SK-N-SH treated with all-trans-retinoic acid at 6 μM for 48 hours (cell line): ENCODE measurements at regions not wholly inside any gene's neighbourhood (a gene's known extent, or its start where the extent isn't known, plus 50 kb on each side); places are given as distances from the start of the nearest gene placed in this dataset.

Experiments used
- ARNTL ChIP-seq: fragments of 450-650 bp; formaldehyde crosslinking; IDR thresholded peaks from 2 replicates; pipeline ENCODE4 v1.5.0; 2020; ENCODE audit warnings: low read depth, mild to moderate bottlenecking, moderate library complexity, borderline replicate concordance
- CSRNP3 ChIP-seq: fragments of 250-450 bp; sonication (Bioruptor Pico); IDR thresholded peaks from 2 replicates; pipeline ENCODE4 v1.5.1; 2021; ENCODE audit warnings: mild to moderate bottlenecking, moderate library complexity
- SNAI2 ChIP-seq: fragments of 250-450 bp; sonication (Bioruptor Pico); IDR thresholded peaks from 2 replicates; pipeline ENCODE4 v1.5.0; 2020; ENCODE audit warnings: mild to moderate bottlenecking, moderate library complexity
- ZNF70 ChIP-seq: fragments of 450-650 bp; formaldehyde crosslinking; IDR thresholded peaks from 2 replicates; pipeline ENCODE4 v1.5.0; 2020; ENCODE audit warnings: mild to moderate bottlenecking, moderate library complexity
- TF ChIP-seq, protein P1 (sequence below): fragments of 250-450 bp; sonication (Bioruptor Pico); IDR thresholded peaks from 2 replicates; pipeline ENCODE4 v1.8.0; 2020; ENCODE audit warnings: mild to moderate bottlenecking, moderate library complexity, borderline replicate concordance

DNA sequence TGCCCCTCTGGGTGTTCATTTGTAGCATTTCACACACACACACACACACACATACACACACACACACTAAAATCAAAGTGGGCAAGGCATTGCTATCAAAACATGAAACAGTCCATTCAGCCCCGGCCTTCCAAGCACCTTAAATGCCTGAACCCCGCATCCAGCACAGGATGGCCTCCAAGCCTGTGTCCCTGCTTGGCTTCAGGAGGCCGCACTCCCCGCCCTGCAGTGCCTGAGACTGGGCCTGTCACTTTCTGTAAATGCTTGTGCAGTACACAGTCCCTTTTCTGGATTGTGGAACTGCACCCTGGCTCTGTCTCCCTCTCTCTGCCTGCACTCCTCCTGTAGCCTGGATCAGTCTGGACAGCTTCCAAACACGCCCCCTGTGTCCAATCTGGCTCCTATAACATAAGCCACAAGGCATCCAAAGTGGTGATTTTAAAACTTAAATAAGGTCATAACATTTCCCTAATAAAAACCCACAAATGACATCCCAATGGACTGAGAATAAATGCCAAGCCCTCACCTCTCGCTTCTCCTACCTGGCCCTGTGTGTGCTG, 972.2 kb upstream of the TMEM132C start:
- TF ChIP-seq CSRNP3 (CRISPR knock-in tag) (no peak), ARNTL (CRISPR knock-in tag) (no peak), SNAI2 (CRISPR knock-in tag) (no peak), ZNF70 (CRISPR knock-in tag) (no peak)
- TF ChIP-seq, protein P1, sequence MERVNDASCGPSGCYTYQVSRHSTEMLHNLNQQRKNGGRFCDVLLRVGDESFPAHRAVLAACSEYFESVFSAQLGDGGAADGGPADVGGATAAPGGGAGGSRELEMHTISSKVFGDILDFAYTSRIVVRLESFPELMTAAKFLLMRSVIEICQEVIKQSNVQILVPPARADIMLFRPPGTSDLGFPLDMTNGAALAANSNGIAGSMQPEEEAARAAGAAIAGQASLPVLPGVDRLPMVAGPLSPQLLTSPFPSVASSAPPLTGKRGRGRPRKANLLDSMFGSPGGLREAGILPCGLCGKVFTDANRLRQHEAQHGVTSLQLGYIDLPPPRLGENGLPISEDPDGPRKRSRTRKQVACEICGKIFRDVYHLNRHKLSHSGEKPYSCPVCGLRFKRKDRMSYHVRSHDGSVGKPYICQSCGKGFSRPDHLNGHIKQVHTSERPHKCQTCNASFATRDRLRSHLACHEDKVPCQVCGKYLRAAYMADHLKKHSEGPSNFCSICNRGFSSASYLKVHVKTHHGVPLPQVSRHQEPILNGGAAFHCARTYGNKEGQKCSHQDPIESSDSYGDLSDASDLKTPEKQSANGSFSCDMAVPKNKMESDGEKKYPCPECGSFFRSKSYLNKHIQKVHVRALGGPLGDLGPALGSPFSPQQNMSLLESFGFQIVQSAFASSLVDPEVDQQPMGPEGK (CRISPR knock-in tag), result no peak
